ENCODE measurements at regions not wholly inside any gene's neighbourhood (a gene's known extent, or its start where the extent isn't known, plus 50 kb on each side); places are given as distances from the start of the nearest gene placed in this dataset.
"Not testable (repeated sequence)": the region's sequence is repeated elsewhere in the genome, so short reads cannot be mapped to it uniquely, and the experiment has no call there.

- no peak for DNase-seq
- no peak for ATAC-seq
- intact Hi-C loops (cut with DNase I) = no loop called here
These were observed 548.7 kb downstream of the TUSC1 start for GRCh38 chr9:25129537-25129936.

GRCh38 chr9:25121811-25122210 is 556.4 kb downstream of the TUSC1 start:
- ATAC-seq (no peak), DNase-seq (no peak)
- intact Hi-C loops (cut with DNase I) = no loop called here

DNA sequence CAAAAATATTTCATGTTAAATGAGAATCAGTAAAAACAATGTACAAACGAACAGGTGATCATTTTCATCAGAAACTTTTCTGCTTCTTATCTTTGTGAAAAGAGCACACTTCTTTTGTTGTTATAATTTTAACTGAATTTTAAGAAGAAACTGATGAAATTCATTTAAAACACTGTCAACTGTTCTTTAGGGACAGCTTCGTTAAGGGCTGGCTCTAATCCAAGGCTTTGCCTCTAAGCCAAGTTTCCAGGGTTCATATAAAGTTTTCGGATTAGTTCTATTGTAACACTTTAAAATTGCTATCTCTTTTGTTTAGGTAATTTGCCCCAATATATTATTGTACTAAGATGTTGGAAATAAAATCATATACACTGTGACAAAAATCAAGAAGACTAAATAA is 559.2 kb downstream of the TUSC1 start:
- no peak for DNase-seq
- ATAC-seq = no peak
- intact Hi-C loops (cut with DNase I) = no loop called here

DNA sequence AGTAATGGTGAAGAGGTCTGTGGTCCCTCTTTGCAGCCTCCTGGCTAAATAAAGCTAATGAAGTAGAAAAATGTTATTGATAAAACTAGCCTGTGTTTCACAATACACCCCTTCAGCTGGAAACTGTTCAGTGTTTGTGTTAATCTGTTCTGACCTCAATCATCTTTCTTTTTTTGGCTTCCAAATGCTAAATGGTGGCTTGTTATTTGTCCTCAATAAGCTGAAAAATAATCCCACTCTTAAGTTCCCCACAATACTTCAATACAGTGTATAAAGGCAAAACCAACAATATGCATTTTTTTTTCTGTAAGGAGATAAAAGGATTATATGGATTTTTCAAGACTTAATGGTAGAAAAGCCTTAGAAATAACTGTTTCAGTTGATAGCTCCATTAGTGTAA is 560.5 kb downstream of the TUSC1 start:
- DNase-seq (no peak), ATAC-seq (no peak)
- intact Hi-C loops (cut with DNase I) = no loop called here

DNA sequence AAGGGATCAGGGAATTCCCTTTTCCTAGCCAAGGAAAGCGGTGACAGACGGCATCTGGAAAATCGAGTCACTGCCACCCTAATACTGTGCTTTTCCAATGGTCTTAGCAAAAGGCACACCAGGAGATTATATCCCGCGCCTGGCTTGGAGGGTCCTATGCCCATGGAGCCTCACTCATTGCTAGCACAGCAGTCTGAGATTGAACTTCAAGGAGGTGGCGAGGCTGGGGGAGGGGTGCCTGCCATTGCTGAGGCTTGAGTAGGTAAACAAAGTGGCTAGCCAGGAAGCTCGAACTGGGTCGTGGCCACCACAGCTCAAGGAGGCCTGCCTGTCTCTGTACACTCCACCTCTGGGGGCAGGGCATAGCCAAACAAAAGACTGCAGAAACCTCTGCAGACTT is 556.5 kb upstream of the IZUMO3 start:
- intact Hi-C loops (cut with DNase I); DNase-seq; ATAC-seq: not testable (repeated sequence)

- intact Hi-C loops (cut with DNase I) = no loop called here
- no peak for DNase-seq
- ATAC-seq = no peak
These were observed 548.8 kb upstream of the IZUMO3 start for GRCh38 chr9:25094518-25094917.

DNA sequence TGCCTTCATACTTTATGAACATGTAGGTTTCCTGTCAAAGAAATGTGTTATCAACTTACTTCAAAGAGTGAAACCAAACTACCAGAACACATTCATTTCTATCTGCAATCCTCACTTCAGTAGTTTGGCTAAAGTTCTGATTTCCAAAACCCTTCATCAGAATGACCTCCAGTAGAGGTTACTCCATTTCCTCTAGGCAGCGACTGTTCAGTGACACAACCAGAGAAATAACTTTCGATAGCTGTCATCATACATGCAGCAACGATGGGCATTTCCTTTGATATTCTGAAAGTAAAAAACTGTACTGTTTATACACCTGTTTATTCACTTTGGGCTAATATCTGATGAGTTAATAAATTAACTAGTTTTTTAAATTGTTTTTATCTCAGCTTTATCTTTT is 532.5 kb upstream of the IZUMO3 start:
- ATAC-seq = no peak
- no peak for DNase-seq
- intact Hi-C loops (cut with DNase I) = no loop called here

GRCh38 chr9:25048098-25048724 is 502.5 kb upstream of the IZUMO3 start:
- ATAC-seq (no peak), DNase-seq (no peak)
- intact Hi-C loops (cut with DNase I) = no loop called here

DNA sequence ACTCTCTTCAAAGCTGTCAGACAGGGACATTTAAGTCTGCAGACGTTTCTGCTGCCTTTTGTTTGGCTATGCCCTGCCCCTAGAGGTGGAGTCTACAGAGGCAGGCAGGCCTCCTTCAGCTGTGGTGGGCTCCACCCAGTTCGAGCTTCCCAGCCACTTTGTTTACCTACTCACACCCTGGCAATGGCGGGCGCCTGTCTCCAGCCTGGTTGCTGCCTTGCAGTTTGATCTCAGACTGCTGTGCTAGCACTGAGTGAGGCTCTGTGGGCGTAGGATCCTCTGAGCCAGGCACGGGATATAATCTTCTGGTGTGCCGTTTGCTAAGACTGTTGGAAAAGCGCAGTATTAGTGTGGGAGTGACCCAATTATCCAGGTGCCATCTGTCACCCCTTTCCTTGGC is 499.8 kb upstream of the IZUMO3 start:
- intact Hi-C loops (cut with DNase I); ATAC-seq; DNase-seq: not testable (repeated sequence)

- DNase-seq (no peak), ATAC-seq (no peak)
- intact Hi-C loops (cut with DNase I) = no loop called here
These were observed 484.0 kb upstream of the IZUMO3 start for GRCh38 chr9:25029743-25030142.

- no peak for DNase-seq
- intact Hi-C loops (cut with DNase I) = no loop called here
- ATAC-seq = no peak
These were observed 480.0 kb upstream of the IZUMO3 start for GRCh38 chr9:25025686-25026085.

GRCh38 chr9:25025156-25025555 is 479.5 kb upstream of the IZUMO3 start:
- DNase-seq (no peak), ATAC-seq (no peak)
- intact Hi-C loops (cut with DNase I) = no loop called here

- ATAC-seq = no peak
- intact Hi-C loops (cut with DNase I) = no loop called here
- no peak for DNase-seq
These were observed 472.1 kb upstream of the IZUMO3 start for GRCh38 chr9:25017779-25018178.

GRCh38 chr9:25010027-25010662 is 464.4 kb upstream of the IZUMO3 start:
- ATAC-seq = no peak
- DNase-seq = no peak
- intact Hi-C loops (cut with DNase I) = no loop called here

DNA sequence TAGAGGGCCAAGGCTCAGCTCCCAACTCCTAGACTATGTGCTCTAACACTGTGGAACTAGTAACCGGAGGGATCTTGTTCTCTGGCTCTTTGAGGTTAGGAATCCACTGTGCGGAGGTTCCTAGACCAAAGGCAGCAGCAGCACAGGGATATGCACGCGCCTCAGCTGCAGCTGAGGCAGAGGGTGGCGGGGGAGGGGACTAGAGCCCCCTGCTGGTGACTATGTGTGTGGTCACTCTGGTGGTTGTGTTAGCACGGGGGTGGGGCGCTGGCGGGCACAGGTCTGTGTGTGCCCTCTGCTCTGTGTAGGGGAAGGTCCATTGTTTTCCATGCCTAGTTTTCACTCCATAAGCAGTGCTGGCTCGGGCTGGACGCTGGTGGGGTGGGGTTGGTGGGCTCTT is 458.0 kb upstream of the IZUMO3 start:
- intact Hi-C loops (cut with DNase I) = no loop called here
- DNase-seq = no peak
- ATAC-seq = no peak

DNA sequence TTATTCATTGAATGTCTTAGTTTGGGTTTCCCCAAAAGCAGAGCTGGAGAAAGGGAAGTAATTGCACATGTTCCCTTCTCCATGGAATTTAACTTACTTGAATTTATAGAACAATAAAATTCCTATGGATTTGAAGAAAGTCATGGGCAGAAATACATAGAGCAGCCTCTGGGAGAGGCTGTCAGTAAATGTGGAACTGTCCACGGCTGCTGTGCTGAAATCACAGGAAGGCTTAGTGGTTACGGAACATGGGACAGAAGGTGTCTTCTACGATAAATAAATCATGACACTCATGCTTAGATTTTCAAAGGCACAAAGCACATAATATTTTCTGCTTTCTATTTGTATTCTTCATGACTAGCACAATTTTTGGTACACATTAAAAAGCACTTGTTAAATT is 440.6 kb upstream of the IZUMO3 start:
- ATAC-seq = no peak
- DNase-seq = no peak
- intact Hi-C loops (cut with DNase I) = no loop called here

GRCh38 chr9:24970780-24971179 is 425.1 kb upstream of the IZUMO3 start:
- ATAC-seq; DNase-seq; intact Hi-C loops (cut with DNase I): not testable (repeated sequence)

- ATAC-seq (no peak), DNase-seq (no peak)
- intact Hi-C loops (cut with DNase I) = no loop called here
These were observed 416.1 kb upstream of the IZUMO3 start for GRCh38 chr9:24961762-24962161.

DNA sequence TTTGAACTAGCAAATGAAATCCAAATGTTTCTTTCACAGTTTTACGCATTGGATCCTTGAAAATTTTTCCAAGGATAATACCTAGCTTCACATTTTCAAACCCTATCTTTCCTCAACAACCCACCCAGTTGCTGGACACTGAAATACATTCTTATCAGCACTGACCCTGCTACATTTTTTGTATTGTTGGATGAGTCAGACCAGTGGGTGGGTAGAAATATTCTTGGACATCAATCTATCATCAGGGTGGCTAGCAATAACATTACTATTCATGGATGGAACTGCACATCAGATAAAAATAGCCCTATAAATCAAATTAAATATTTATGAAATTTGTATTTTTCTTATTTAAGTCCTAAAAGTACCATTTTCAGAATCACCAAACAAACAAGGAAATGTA is 407.4 kb upstream of the IZUMO3 start:
- no peak for DNase-seq
- ATAC-seq = no peak
- intact Hi-C loops (cut with DNase I) = no loop called here

GRCh38 chr9:24939109-24939850 is 393.6 kb upstream of the IZUMO3 start:
- DNase-seq (no peak), ATAC-seq (no peak)
- intact Hi-C loops (cut with DNase I) = no loop called here

- DNase-seq (no peak), ATAC-seq (no peak)
- intact Hi-C loops (cut with DNase I) = no loop called here
These were observed 390.4 kb upstream of the IZUMO3 start for GRCh38 chr9:24936117-24936516.
